ENCODE measurements at regions not wholly inside any gene's neighbourhood (a gene's known extent, or its start where the extent isn't known, plus 50 kb on each side); places are given as distances from the start of the nearest gene placed in this dataset.

DNA sequence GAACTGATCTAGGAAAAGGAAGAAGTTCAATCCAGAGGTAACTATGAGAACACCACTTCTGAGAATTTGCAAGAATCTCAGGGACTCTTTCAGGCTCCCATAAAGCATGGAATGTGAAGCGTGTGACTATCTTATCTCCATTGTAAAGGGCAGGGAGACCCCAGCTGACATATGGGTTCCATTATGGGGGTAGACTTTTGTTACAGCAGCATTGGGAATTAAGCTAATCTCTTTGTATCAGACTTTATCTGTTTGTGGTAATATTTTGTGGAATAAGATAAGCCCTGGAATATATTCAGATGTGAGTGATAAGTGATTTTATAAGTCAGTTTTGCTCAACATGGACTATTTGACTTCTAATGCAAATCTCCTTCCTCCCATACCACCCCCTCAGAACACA, 468.3 kb downstream of the MEIS1 start:
- TF ChIP-seq CTCF (IDR thresholded peaks at IDR 0.05 in 4 of 5, conservative IDR thresholded peaks at IDR 0.05 in 1 of 5) = no peak
- no peak for TF ChIP-seq POLR2A (IDR thresholded peaks at IDR 0.05)
